ENCODE measurements at regions not wholly inside any gene's neighbourhood (a gene's known extent, or its start where the extent isn't known, plus 50 kb on each side); places are given as distances from the start of the nearest gene placed in this dataset.

- TF ChIP-seq CTCF (IDR thresholded peaks at IDR 0.05) (no peak), POLR2A (IDR thresholded peaks at IDR 0.05) (no peak), EP300 (IDR thresholded peaks at IDR 0.05) (no peak)
Measured at GRCh38 chr3:22627993-22628499, 575.1 kb upstream of the UBE2E2 start.

Data from gastroesophageal sphincter (tissue), 3 donors.